HEK293 (cell line): ENCODE measurements at regions not wholly inside any gene's neighbourhood (a gene's known extent, or its start where the extent isn't known, plus 50 kb on each side); places are given as distances from the start of the nearest gene placed in this dataset.
"Not testable (repeated sequence)": the region's sequence is repeated elsewhere in the genome, so short reads cannot be mapped to it uniquely, and the experiment has no call there.

Source experiments
- CTCF ChIA-PET: fragments of 350-600 bp; formaldehyde crosslinking; extraction: SDS; loops from one replicate; lab custom pipeline; 2021; ENCODE audit warnings: antibody characterized with exemption; lab: Yijun Ruan, JAX
- POLR2A ChIA-PET: fragments of 300-600 bp; formaldehyde crosslinking; extraction: SDS; loops from one replicate; lab custom pipeline; 2020; ENCODE audit warnings: antibody characterized with exemption, inconsistent platforms; lab: Yijun Ruan, JAX
- H3K27ac ChIP-seq: fragments of 200-500 bp; sonication (Bioruptor generic); 2 replicates; pipeline ENCODE4 v1.5.1; 2014; ENCODE audit warnings: low read depth, low read length, control low read depth, inconsistent platforms; ENCODE audit errors: extremely low read depth
- H3K36me3 ChIP-seq, 2 experiments: fragments of 200-500 bp in 1 of 2; sonication (Bioruptor generic) in 1 of 2; 1 replicate in 1 of 2; 2 replicates in 1 of 2; pipeline ENCODE4 v1.5.1; 2014 to 2017; ENCODE audit warnings: inconsistent platforms in 2 of 2, low read length in 2 of 2; ENCODE audit not compliant: control insufficient read depth in 2 of 2, insufficient read depth in 1 of 2
- H3K4me1 ChIP-seq: fragments of 200-500 bp; sonication (Bioruptor generic); 2 replicates; pipeline ENCODE4 v1.5.1; 2014; ENCODE audit warnings: mild to moderate bottlenecking, low read length, inconsistent platforms; ENCODE audit not compliant: control insufficient read depth, insufficient read depth
- H3K4me3 ChIP-seq: 2 replicates; pipeline ENCODE4 v1.5.1; 2011; ENCODE audit warnings: low read depth, mild to moderate bottlenecking, control low read depth, low read length, moderate library complexity
- H3K9me3 ChIP-seq: fragments of 200-500 bp; sonication (Bioruptor generic); 2 replicates; pipeline ENCODE4 v1.5.1; 2014; ENCODE audit warnings: low read depth, low read length, inconsistent platforms; ENCODE audit not compliant: control insufficient read depth, insufficient read depth
- EGR2 ChIP-seq: fragments of 450-650 bp; formaldehyde crosslinking; IDR thresholded peaks from 2 replicates; pipeline ENCODE4 v1.5.1; 2016; ENCODE audit warnings: low read depth, missing biosample characterization, missing genetic modification characterization
- GLIS2 ChIP-seq: fragments of 450-650 bp; formaldehyde crosslinking; IDR thresholded peaks from 2 replicates; pipeline ENCODE4 v1.5.1; 2016; ENCODE audit warnings: missing biosample characterization, missing genetic modification characterization
- PATZ1 ChIP-seq: fragments of 450-650 bp; formaldehyde crosslinking; IDR thresholded peaks from 2 replicates; pipeline ENCODE4 v1.5.1; 2016; ENCODE audit warnings: missing biosample characterization, missing genetic modification characterization
- PRDM10 ChIP-seq: fragments of 450-650 bp; formaldehyde crosslinking; IDR thresholded peaks from 2 replicates; pipeline ENCODE4 v1.5.1; 2016; ENCODE audit warnings: missing biosample characterization, missing genetic modification characterization
- YY1 ChIP-seq: fragments of 450-650 bp; formaldehyde crosslinking; IDR thresholded peaks from 2 replicates; pipeline ENCODE4 v1.5.1; 2018; ENCODE audit warnings: missing biosample characterization, missing genetic modification characterization
- YY2 ChIP-seq: fragments of 450-650 bp; formaldehyde crosslinking; IDR thresholded peaks from 2 replicates; pipeline ENCODE4 v1.5.1; 2016; ENCODE audit warnings: missing biosample characterization, missing genetic modification characterization
- ZBTB10 ChIP-seq: fragments of 450-650 bp; formaldehyde crosslinking; IDR thresholded peaks from 2 replicates; pipeline ENCODE4 v1.5.1; 2016; ENCODE audit warnings: missing biosample characterization, missing genetic modification characterization
- ZBTB11 ChIP-seq: fragments of 450-650 bp; formaldehyde crosslinking; conservative IDR thresholded peaks from 2 replicates; pipeline ENCODE4 v1.5.1; 2016; ENCODE audit warnings: low read depth, missing biosample characterization, missing genetic modification characterization
- ZBTB20 ChIP-seq: fragments of 450-650 bp; formaldehyde crosslinking; IDR thresholded peaks from 2 replicates; pipeline ENCODE4 v1.5.1; 2016; ENCODE audit warnings: missing biosample characterization, missing genetic modification characterization
- ZFHX2 ChIP-seq: fragments of 450-650 bp; formaldehyde crosslinking; conservative IDR thresholded peaks from 2 replicates; pipeline ENCODE4 v1.5.1; 2016; ENCODE audit warnings: missing biosample characterization, missing genetic modification characterization
- ZNF223 ChIP-seq: fragments of 450-650 bp; formaldehyde crosslinking; IDR thresholded peaks from 2 replicates; pipeline ENCODE4 v1.5.1; 2016; ENCODE audit warnings: missing biosample characterization, missing genetic modification characterization
- ZNF596 ChIP-seq: fragments of 450-650 bp; IDR thresholded peaks from 2 replicates; pipeline ENCODE4 v1.5.0; 2018; ENCODE audit warnings: missing biosample characterization, mild to moderate bottlenecking, missing genetic modification characterization, moderate library complexity

- peak overlapping the region; percentile 84; the same call in 1 of the 2 replicates for H3K27ac ChIP-seq
- H3K9me3 ChIP-seq: not testable (repeated sequence)
Observed at GRCh38 chr17:30710276-30711088, 114.0 kb downstream of the CRLF3 start.

More at GRCh38 chr17:30710276-30711088, 114.0 kb downstream of the CRLF3 start:
- ChIA-PET CTCF (interaction anchor here (0.6 kb wide), 1 partner anchor 374 kb away, joined by 3 read pairs; no protein-coding TSS in a partner anchor), POLR2A (interaction anchor here (0.7 kb wide), 1 partner anchor 9 kb away, joined by 4 read pairs; no protein-coding TSS in a partner anchor)
- H3K4me1 ChIP-seq, H3K36me3 ChIP-seq: not testable (repeated sequence)
- peak; percentile 92 for TF ChIP-seq PRDM10 (tag by site-specific recombination)
- peak; percentile 15; the same call in 1 of the 2 replicates for TF ChIP-seq ZFHX2 (tag by site-specific recombination)
- TF ChIP-seq ZNF223 (tag by site-specific recombination): peak; percentile 81
- TF ChIP-seq ZBTB20 (tag by site-specific recombination): peak; percentile 9; the same call in 1 of the 2 replicates
- peak; percentile 83 for TF ChIP-seq YY1 (tag by site-specific recombination)
- TF ChIP-seq ZBTB11: peak; percentile 23; the same call in 1 of the 2 replicates
- TF ChIP-seq EGR2 (tag by site-specific recombination): 0 out of 2 replicates have a peak, but pooled peaks have one; percentile 20
- peak; percentile 55 for TF ChIP-seq PATZ1
- peak; percentile 84 for TF ChIP-seq YY2
- TF ChIP-seq ZNF596 (tag by site-specific recombination): peak; percentile 85
- peak; percentile 54 for TF ChIP-seq ZBTB10 (tag by site-specific recombination)
- peak; percentile 34; the same call in 1 of the 2 replicates for TF ChIP-seq GLIS2
- H3K4me3 ChIP-seq: peak overlapping the region; percentile 84
